B cell (primary cell): ENCODE measurements at regions not wholly inside any gene's neighbourhood (a gene's known extent, or its start where the extent isn't known, plus 50 kb on each side); places are given as distances from the start of the nearest gene placed in this dataset.

Experiments used
- ATAC-seq: fragments of 200-7000 bp; cut with Tn5 transposase; one replicate; pipeline ENCODE4 v1.10.0; 2021; ENCODE audit warnings: low read depth, mild to moderate bottlenecking, moderate number of reproducible peaks, moderate library complexity
- CTCF ChIA-PET: fragments of 350-600 bp; sonication (Branson Sonifier 250); formaldehyde crosslinking; loops from one replicate; lab custom pipeline; 2021; ENCODE audit warnings: antibody characterized with exemption, inconsistent platforms; lab: Charles Lee
- POLR2A ChIA-PET: fragments of 350-600 bp; sonication (Branson Sonifier 250); formaldehyde crosslinking; loops from one replicate; lab custom pipeline; 2021; ENCODE audit warnings: antibody characterized with exemption; lab: Charles Lee
- DNase-seq: peaks from one replicate; pipeline ENCODE4 v3.0.0; 2013
- H2AFZ ChIP-seq: 2 replicates; pipeline ENCODE4 v1.6.1; 2012; ENCODE audit warnings: mild to moderate bottlenecking, low read depth, low read length; ENCODE audit not compliant: insufficient read depth, poor library complexity, severe bottlenecking
- H3K27ac ChIP-seq, 2 donors: 1 replicate in 1 of 2; 2 replicates in 1 of 2; pipeline ENCODE4 v1.5.1; 2012 to 2013; ENCODE audit warnings: low read length in 2 of 2, mild to moderate bottlenecking in 2 of 2, moderate library complexity in 1 of 2
- H3K27me3 ChIP-seq, 4 experiments: fragments of 200-600 bp in 1 of 4; sonication (generic) in 1 of 4; replicated peaks in 1 of 4; 1 replicate in 2 of 4; 2 replicates in 2 of 4; pipeline versions ENCODE4 v1.6.1 to v1.7.0; 2013 to 2016; ENCODE audit warnings: low read length in 3 of 4, mild to moderate bottlenecking in 2 of 4, mixed read lengths in 1 of 4, moderate library complexity in 1 of 4; ENCODE audit not compliant: insufficient read depth in 4 of 4, control insufficient read depth in 3 of 4; ENCODE audit errors: control extremely low read depth in 1 of 4
- H3K36me3 ChIP-seq, 2 experiments: replicated peaks in 1 of 2; 1 replicate in 1 of 2; 2 replicates in 1 of 2; pipeline versions ENCODE4 v1.6.1 to v1.7.1; 2013; ENCODE audit warnings: low read length in 1 of 2; ENCODE audit not compliant: insufficient read depth in 2 of 2, control insufficient read depth in 1 of 2; ENCODE audit errors: control extremely low read depth in 1 of 2, extremely low read depth in 1 of 2
- H3K4me1 ChIP-seq, 2 donors: fragments of 200-600 bp in 1 of 2; sonication (generic) in 1 of 2; 1 replicate in 1 of 2; 2 replicates in 1 of 2; pipeline versions ENCODE4 v1.5.1 to v1.6.1; 2013 to 2017; ENCODE audit warnings: low read length in 2 of 2; ENCODE audit not compliant: control insufficient read depth in 2 of 2, insufficient read depth in 2 of 2
- H3K4me2 ChIP-seq: replicated peaks from 2 replicates; pipeline ENCODE3; 2012; ENCODE audit warnings: mild to moderate bottlenecking, low read depth, low read length; ENCODE audit not compliant: poor library complexity, severe bottlenecking
- H3K4me3 ChIP-seq, 5 experiments: fragments of 200-600 bp in 1 of 5; sonication (generic) in 1 of 5; 1 replicate in 3 of 5; 2 replicates in 2 of 5; pipeline versions ENCODE4 v1.5.1 to v1.7.0; 2011 to 2016; ENCODE audit warnings: low read length in 4 of 5, mild to moderate bottlenecking in 4 of 5, low read depth in 2 of 5, control low read depth in 1 of 5, moderate library complexity in 1 of 5; ENCODE audit not compliant: insufficient read depth in 1 of 5; ENCODE audit errors: control extremely low read depth in 1 of 5, extremely low read depth in 1 of 5
- H3K79me2 ChIP-seq: fragments of 200-600 bp; sonication (generic); one replicate; pipeline ENCODE4 v1.6.0; 2016; ENCODE audit warnings: low read length; ENCODE audit not compliant: control insufficient read depth, insufficient read depth
- H3K9ac ChIP-seq: fragments of 200-600 bp; sonication (generic); 2 replicates; pipeline ENCODE4 v1.6.1; 2017; ENCODE audit warnings: mild to moderate bottlenecking, low read length, moderate library complexity
- H3K9me3 ChIP-seq, 3 donors: one replicate each; pipeline versions ENCODE4 v1.6.1 to v1.7.1; 2013; ENCODE audit warnings: low read length in 2 of 3; ENCODE audit not compliant: control insufficient read depth in 2 of 3, insufficient read depth in 1 of 3; ENCODE audit errors: control extremely low read depth in 1 of 3
- H4K20me1 ChIP-seq: 2 replicates; pipeline ENCODE4 v1.6.0; 2012; ENCODE audit warnings: mild to moderate bottlenecking, low read length; ENCODE audit not compliant: insufficient read depth, control insufficient read depth, poor library complexity, severe bottlenecking
- H3K27ac Mint-ChIP-seq: one replicate; pipeline ENCODE4 v1.8.0; 2021; ENCODE audit warnings: mixed read lengths
- H3K27me3 Mint-ChIP-seq: one replicate; pipeline ENCODE4 v1.8.0; 2021; ENCODE audit warnings: mixed read lengths
- H3K4me1 Mint-ChIP-seq: one replicate; pipeline ENCODE4 v1.8.0; 2021; ENCODE audit warnings: mixed read lengths
- H3K4me3 Mint-ChIP-seq: one replicate; pipeline ENCODE4 v1.8.0; 2021; ENCODE audit warnings: mixed read lengths
- H3K9me3 Mint-ChIP-seq: one replicate; pipeline ENCODE4 v1.8.0; 2022; ENCODE audit warnings: mixed read lengths; ENCODE audit not compliant: insufficient read depth
- CTCF ChIP-seq: fragments of 200-600 bp; IDR thresholded peaks from one replicate; pipeline ENCODE4 v1.8.0; 2022; ENCODE audit warnings: antibody characterized with exemption, mild to moderate bottlenecking
- EZH2 ChIP-seq: IDR thresholded peaks from 2 replicates; pipeline ENCODE4 v1.6.1; 2012; ENCODE audit warnings: borderline replicate concordance, low read depth, mild to moderate bottlenecking, moderate library complexity, low read length; ENCODE audit not compliant: insufficient read depth, poor library complexity, severe bottlenecking
- WGBS: methylation state at CpG from one replicate; pipeline ENCODE4 v1.1.5; 2013; ENCODE audit warnings: missing lambda C conversion rate; ENCODE audit not compliant: insufficient coverage; 5-methylcytosine and 5-hydroxymethylcytosine counted together
- intact Hi-C: fragments of 100-400 bp; cut with micrococcal nuclease; formaldehyde crosslinking; loops from one replicate; pipeline ENCODE4 v1.10.0; 2022

GRCh38 chr2:103338819-103339218, 577.0 kb downstream of the TMEM182 start:
- Histone ChIP-seq H3K9me3 (peaks cover 0 to 4% (median 0%) of the 10 kb centered on the region in 3 donors), H4K20me1 (no peaks in the 10 kb centered on the region), H3K9ac (no peak overlapping the region), H3K4me1 (no peaks in the 10 kb centered on the region), H3K79me2 (no peaks in the 10 kb centered on the region), H3K36me3 (no peaks in the 10 kb centered on the region), H3K4me3 (no peak overlapping the region), H3K27ac (no peak overlapping the region), H3K4me2 (no peak overlapping the region), H3K27me3 (no peaks in the 10 kb centered on the region), H2AFZ (no peak overlapping the region)
- WGBS = no CpG with 5 or more reads among the region's 1 CpG
- Mint-ChIP-seq H3K27me3 (no peaks in the 10 kb centered on the region), H3K27ac (no peak overlapping the region), H3K4me3 (no peak overlapping the region), H3K9me3 (peaks cover 4% of the 10 kb centered on the region), H3K4me1 (no peaks in the 10 kb centered on the region)
- CTCF ChIA-PET = no interaction called here
- ATAC-seq (no peak), DNase-seq (no peak)
- TF ChIP-seq EZH2 (no peak), CTCF (no peak)
- intact Hi-C loops = no loop called here
- POLR2A ChIA-PET = no interaction called here

GRCh38 chr2:103346780-103347179, 584.9 kb downstream of the TMEM182 start:
- Histone ChIP-seq H3K4me2 (no peak overlapping the region), H4K20me1 (no peaks in the 10 kb centered on the region), H3K9ac (no peak overlapping the region), H3K27me3 (no peaks in the 10 kb centered on the region), H3K27ac (no peak overlapping the region), H2AFZ (no peak overlapping the region), H3K4me3 (no peak overlapping the region), H3K36me3 (no peaks in the 10 kb centered on the region), H3K9me3 (peaks cover 0 to 4% (median 3%) of the 10 kb centered on the region in 3 donors), H3K4me1 (no peaks in the 10 kb centered on the region), H3K79me2 (no peaks in the 10 kb centered on the region)
- POLR2A ChIA-PET = no interaction called here
- WGBS = no CpG with 5 or more reads among the region's 4 CpGs
- Mint-ChIP-seq H3K9me3 (peaks cover 5% of the 10 kb centered on the region), H3K4me1 (no peaks in the 10 kb centered on the region), H3K4me3 (no peak overlapping the region), H3K27ac (no peak overlapping the region), H3K27me3 (no peaks in the 10 kb centered on the region)
- ATAC-seq (no peak), DNase-seq (no peak)
- intact Hi-C loops = no loop called here
- TF ChIP-seq CTCF (no peak), EZH2 (no peak)
- CTCF ChIA-PET = no interaction called here
